ENCODE measurements at regions not wholly inside any gene's neighbourhood (a gene's known extent, or its start where the extent isn't known, plus 50 kb on each side); places are given as distances from the start of the nearest gene placed in this dataset.
A peak's percentile ranks its signal among the peaks of the same experiment; 100 is the strongest.

DNA sequence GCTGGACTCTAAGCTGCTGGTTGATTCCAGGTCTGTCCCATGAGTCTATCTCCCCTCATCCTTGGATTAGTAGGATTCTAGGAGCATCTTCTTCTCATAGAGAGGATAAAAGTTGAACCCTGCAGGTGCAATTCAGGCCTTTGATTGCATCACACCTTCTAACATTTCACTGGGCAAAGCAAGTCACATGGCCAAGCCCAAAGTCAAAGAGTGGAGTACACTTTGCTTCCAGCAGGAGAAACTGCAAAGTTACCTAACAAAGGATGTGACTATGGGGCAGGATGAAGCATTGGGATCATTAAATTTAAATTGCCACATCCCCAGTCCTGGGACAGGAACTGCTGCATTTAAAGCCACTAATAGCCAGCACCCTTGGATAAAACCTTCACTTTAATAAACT lies 51.0 kb upstream of the EGFLAM start:
- Histone ChIP-seq H3K4me1 (no peaks in the 10 kb centered on the region), H3K4me3 (no peak overlapping the region), H3K9me3 (no peaks in the 10 kb centered on the region), H3K27ac (no peak overlapping the region), H3K27me3 (peaks cover 0 to 11% of the 10 kb centered on the region in 2 donors), H3K36me3 (no peaks in the 10 kb centered on the region)
- intact Hi-C loops (cut with DNase I; ENCODE audit: low total_unique reads) = no loop called here
- TF ChIP-seq POLR2A (IDR thresholded peaks at IDR 0.05) (no peak), CTCF (IDR thresholded peaks at IDR 0.05) (no peak), POLR2AphosphoS5 (IDR thresholded peaks at IDR 0.05) (no peak)
- DNase-seq (ENCODE audit: low spot score in 2 of 2) = no peak

- Histone ChIP-seq H3K4me1 (no peaks in the 10 kb centered on the region), H3K27ac (no peak overlapping the region), H3K36me3 (no peaks in the 10 kb centered on the region), H3K9me3 (no peaks in the 10 kb centered on the region), H3K4me3 (no peak overlapping the region), H3K27me3 (peaks cover 0 to 11% of the 10 kb centered on the region in 2 donors)
- no peak for DNase-seq (ENCODE audit: low spot score in 2 of 2)
- TF ChIP-seq CTCF (IDR thresholded peaks at IDR 0.05) = no peak
- no peak for TF ChIP-seq POLR2A (IDR thresholded peaks at IDR 0.05)
- TF ChIP-seq POLR2AphosphoS5 (IDR thresholded peaks at IDR 0.05) = no peak
- intact Hi-C loops (cut with DNase I; ENCODE audit: low total_unique reads) = no loop called here
Observed at GRCh38 chr5:38202741-38203140, 55.6 kb upstream of the EGFLAM start.

DNA sequence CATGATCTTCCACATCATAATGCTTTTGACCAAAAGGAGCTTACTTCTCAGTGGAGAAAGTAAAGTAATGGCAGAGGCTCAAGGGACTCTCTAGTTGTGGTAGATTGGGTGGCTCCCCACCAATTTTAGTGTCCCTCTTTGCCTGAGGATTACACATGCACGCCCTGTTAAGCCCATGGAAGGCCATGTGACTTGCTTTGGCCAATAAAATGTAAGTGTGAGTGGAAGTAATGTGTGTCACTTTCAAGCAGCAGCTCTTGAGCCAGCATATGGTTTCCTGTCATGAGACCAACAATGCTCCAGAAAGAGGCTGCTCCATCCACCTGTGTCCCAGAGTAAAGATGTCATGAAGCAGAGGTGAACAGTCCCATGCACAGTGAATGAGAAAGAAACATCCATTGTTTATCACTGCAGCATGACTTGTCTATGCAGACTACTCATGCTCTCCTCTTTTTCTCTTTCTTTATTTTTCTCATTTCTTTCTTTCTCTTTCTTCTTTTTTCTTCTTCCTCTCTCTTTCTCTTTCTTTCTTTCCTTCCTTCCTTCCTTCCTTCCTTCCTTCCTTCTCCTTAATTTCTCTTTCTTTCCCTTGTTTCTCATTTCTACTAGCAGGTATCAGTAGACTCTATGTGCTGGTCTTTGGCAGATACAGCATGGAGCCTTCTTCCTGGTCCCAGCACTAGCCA lies 57.3 kb upstream of the EGFLAM start:
- no peaks in the 10 kb centered on the region for H3K4me1 ChIP-seq
- intact Hi-C loops (cut with DNase I; ENCODE audit: low total_unique reads) = no loop called here
- peaks cover 0 to 11% of the 10 kb centered on the region in 2 donors for H3K27me3 ChIP-seq
- DNase-seq (ENCODE audit: low spot score in 2 of 2) = no peak
- H3K9me3 ChIP-seq = no peaks in the 10 kb centered on the region
- no peaks in the 10 kb centered on the region for H3K36me3 ChIP-seq
- no peak overlapping the region for H3K4me3 ChIP-seq
- no peak overlapping the region for H3K27ac ChIP-seq
- TF ChIP-seq CTCF (IDR thresholded peaks at IDR 0.05) (no peak), POLR2AphosphoS5 (IDR thresholded peaks at IDR 0.05) (no peak), POLR2A (IDR thresholded peaks at IDR 0.05) (no peak)

- TF ChIP-seq CTCF (IDR thresholded peaks at IDR 0.05) = no peak
- TF ChIP-seq POLR2A (IDR thresholded peaks at IDR 0.05) = no peak
- TF ChIP-seq POLR2AphosphoS5 (IDR thresholded peaks at IDR 0.05) = no peak
- no peak for DNase-seq (ENCODE audit: low spot score in 2 of 2)
Observed at GRCh38 chr5:38197118-38197517, 61.2 kb upstream of the EGFLAM start.

GRCh38 chr5:38193015-38193581 lies 65.3 kb upstream of the EGFLAM start:
- Histone ChIP-seq H3K9me3 (no peaks in the 10 kb centered on the region), H3K27me3 (no peaks in the 10 kb centered on the region), H3K27ac (no peak overlapping the region), H3K4me1 (no peaks in the 10 kb centered on the region), H3K36me3 (no peaks in the 10 kb centered on the region), H3K4me3 (no peak overlapping the region)
- peak; percentile 32 to 80 for DNase-seq (ENCODE audit: low spot score in 2 of 2)
- TF ChIP-seq CTCF (IDR thresholded peaks at IDR 0.05) (peak; percentile 28 to 88 (median 71)), POLR2AphosphoS5 (IDR thresholded peaks at IDR 0.05) (peak in 1 of 3 donors; percentile 23), POLR2A (IDR thresholded peaks at IDR 0.05) (no peak)
- intact Hi-C loops (cut with DNase I; ENCODE audit: low total_unique reads) = loop anchor here (5.0 kb wide), 1 partner anchor 356 kb away; no protein-coding TSS in a partner anchor

More at GRCh38 chr5:38197118-38197517, 61.2 kb upstream of the EGFLAM start:
- H3K27me3 ChIP-seq = no peaks in the 10 kb centered on the region
- H3K36me3 ChIP-seq = no peaks in the 10 kb centered on the region
- no peak overlapping the region for H3K4me3 ChIP-seq
- H3K9me3 ChIP-seq = no peaks in the 10 kb centered on the region
- no peak overlapping the region for H3K27ac ChIP-seq
- no peaks in the 10 kb centered on the region for H3K4me1 ChIP-seq
- intact Hi-C loops (cut with DNase I; ENCODE audit: low total_unique reads) = no loop called here

Measured in breast epithelium (tissue), 4 donors.